ENCODE measurements at regions not wholly inside any gene's neighbourhood (a gene's known extent, or its start where the extent isn't known, plus 50 kb on each side); places are given as distances from the start of the nearest gene placed in this dataset.

GRCh38 chr1:5491207-5491904, 500.9 kb downstream of the NPHP4 start:
- no peak for TF ChIP-seq POLR2A (IDR thresholded peaks at IDR 0.05; ENCODE audit: low read depth, low read length)
- DNase-seq (ENCODE audit: insufficient read length, low spot score) (no peak), FAIRE-seq (no peak)

- no peak for DNase-seq (ENCODE audit: insufficient read length, low spot score)
Measured at GRCh38 chr1:5490635-5491034, 501.6 kb downstream of the NPHP4 start.

GRCh38 chr1:5488448-5488847, 503.8 kb downstream of the NPHP4 start:
- no peak for DNase-seq (ENCODE audit: insufficient read length, low spot score)
- FAIRE-seq, result no peak
- TF ChIP-seq POLR2A (IDR thresholded peaks at IDR 0.05; ENCODE audit: low read depth, low read length), result no peak

More at GRCh38 chr1:5490635-5491034, 501.6 kb downstream of the NPHP4 start:
- TF ChIP-seq POLR2A (IDR thresholded peaks at IDR 0.05; ENCODE audit: low read depth, low read length), result no peak
- no peak for FAIRE-seq

- DNase-seq (ENCODE audit: insufficient read length, low spot score) (no peak), FAIRE-seq (no peak)
- TF ChIP-seq POLR2A (IDR thresholded peaks at IDR 0.05; ENCODE audit: low read depth, low read length), result no peak
Measured at GRCh38 chr1:5485968-5486696, 506.1 kb downstream of the NPHP4 start.

- no peak for TF ChIP-seq POLR2A (IDR thresholded peaks at IDR 0.05; ENCODE audit: low read depth, low read length)
- DNase-seq (ENCODE audit: insufficient read length, low spot score) (no peak), FAIRE-seq (no peak)
Measured at GRCh38 chr1:5485436-5485835, 506.8 kb downstream of the NPHP4 start.

GRCh38 chr1:5484451-5485165, 507.6 kb downstream of the NPHP4 start:
- no peak for FAIRE-seq
- DNase-seq (ENCODE audit: insufficient read length, low spot score), result no peak
- no peak for TF ChIP-seq POLR2A (IDR thresholded peaks at IDR 0.05; ENCODE audit: low read depth, low read length)

- DNase-seq (ENCODE audit: insufficient read length, low spot score) (no peak), FAIRE-seq (no peak)
- no peak for TF ChIP-seq POLR2A (IDR thresholded peaks at IDR 0.05; ENCODE audit: low read depth, low read length)
Measured at GRCh38 chr1:5481889-5482288, 510.3 kb downstream of the NPHP4 start.

GRCh38 chr1:5480906-5481305, 511.3 kb downstream of the NPHP4 start:
- FAIRE-seq, result no peak

GRCh38 chr1:5479876-5480646, 512.2 kb downstream of the NPHP4 start:
- DNase-seq (ENCODE audit: insufficient read length, low spot score), result no peak
- no peak for TF ChIP-seq POLR2A (IDR thresholded peaks at IDR 0.05; ENCODE audit: low read depth, low read length)
- no peak for FAIRE-seq

More at GRCh38 chr1:5480906-5481305, 511.3 kb downstream of the NPHP4 start:
- DNase-seq (ENCODE audit: insufficient read length, low spot score), result no peak
- TF ChIP-seq POLR2A (IDR thresholded peaks at IDR 0.05; ENCODE audit: low read depth, low read length), result no peak

- DNase-seq (ENCODE audit: insufficient read length, low spot score), result no peak
- no peak for FAIRE-seq
- TF ChIP-seq POLR2A (IDR thresholded peaks at IDR 0.05; ENCODE audit: low read depth, low read length), result no peak
Measured at GRCh38 chr1:5478961-5479360, 513.3 kb downstream of the NPHP4 start.

- FAIRE-seq (no peak), DNase-seq (ENCODE audit: insufficient read length, low spot score) (no peak)
- no peak for TF ChIP-seq POLR2A (IDR thresholded peaks at IDR 0.05; ENCODE audit: low read depth, low read length)
Measured at GRCh38 chr1:5478156-5478695, 514.0 kb downstream of the NPHP4 start.

- TF ChIP-seq POLR2A (IDR thresholded peaks at IDR 0.05; ENCODE audit: low read depth, low read length), result no peak
- FAIRE-seq (no peak), DNase-seq (ENCODE audit: insufficient read length, low spot score) (no peak)
Measured at GRCh38 chr1:5477716-5478115, 514.5 kb downstream of the NPHP4 start.

- no peak for FAIRE-seq
- DNase-seq (ENCODE audit: insufficient read length, low spot score), result no peak
- TF ChIP-seq POLR2A (IDR thresholded peaks at IDR 0.05; ENCODE audit: low read depth, low read length), result no peak
Measured at GRCh38 chr1:5475572-5475971, 516.7 kb downstream of the NPHP4 start.
